Mesenchymal stem cell (in vitro differentiated cells and primary cell): ENCODE measurements at regions not wholly inside any gene's neighbourhood (a gene's known extent, or its start where the extent isn't known, plus 50 kb on each side); places are given as distances from the start of the nearest gene placed in this dataset.
"Not testable (repeated sequence)": the region's sequence is repeated elsewhere in the genome, so short reads cannot be mapped to it uniquely, and the experiment has no call there.

Source experiments
- DNase-seq: peaks from one replicate; pipeline ENCODE4 v3.0.0-alpha.2; 2013
- H2AFZ ChIP-seq: one replicate; pipeline ENCODE4 v1.6.1; 2013; ENCODE audit warnings: low read depth, mild to moderate bottlenecking, control low read depth, inconsistent platforms, low read length, moderate library complexity
- H2AK5ac ChIP-seq: 2 replicates; pipeline ENCODE4 v1.6.1; 2013; ENCODE audit warnings: low read length, moderate library complexity, mild to moderate bottlenecking, inconsistent platforms; ENCODE audit not compliant: severe bottlenecking
- H2BK120ac ChIP-seq: one replicate; pipeline ENCODE4 v1.6.1; 2013; ENCODE audit warnings: low read depth, mild to moderate bottlenecking, inconsistent platforms, low read length, moderate library complexity
- H2BK12ac ChIP-seq, 2 experiments: one replicate each; pipeline ENCODE4 v1.6.1; 2013; ENCODE audit warnings: inconsistent platforms in 2 of 2, low read length in 2 of 2, mild to moderate bottlenecking in 2 of 2, moderate library complexity in 2 of 2, control low read depth in 1 of 2
- H2BK15ac ChIP-seq: one replicate; pipeline ENCODE4 v1.6.1; 2013; ENCODE audit warnings: mild to moderate bottlenecking, low read depth, inconsistent platforms; ENCODE audit not compliant: poor library complexity, severe bottlenecking
- H2BK5ac ChIP-seq: 2 replicates; pipeline ENCODE4 v1.6.1; 2013; ENCODE audit warnings: low read depth, mild to moderate bottlenecking, low read length, control low read depth, inconsistent platforms; ENCODE audit not compliant: poor library complexity, severe bottlenecking
- H3K14ac ChIP-seq, 2 experiments: one replicate each; pipeline ENCODE4 v1.6.1; 2013; ENCODE audit warnings: inconsistent platforms in 2 of 2, low read length in 2 of 2, control low read depth in 1 of 2, mild to moderate bottlenecking in 1 of 2, moderate library complexity in 1 of 2
- H3K18ac ChIP-seq, 2 experiments: one replicate each; pipeline ENCODE4 v1.6.1; 2013; ENCODE audit warnings: inconsistent platforms in 2 of 2, low read length in 2 of 2, control low read depth in 1 of 2, low read depth in 1 of 2, mild to moderate bottlenecking in 1 of 2
- H3K23ac ChIP-seq, 2 experiments: one replicate each; pipeline ENCODE4 v1.6.1; 2013; ENCODE audit warnings: inconsistent platforms in 2 of 2, low read length in 2 of 2, mild to moderate bottlenecking in 2 of 2, moderate library complexity in 2 of 2, control low read depth in 1 of 2
- H3K27ac ChIP-seq: 2 replicates; pipeline ENCODE4 v1.5.1; 2013; ENCODE audit warnings: mild to moderate bottlenecking, moderate library complexity, low read length, control low read depth, inconsistent platforms; ENCODE audit not compliant: poor library complexity, severe bottlenecking
- H3K27me3 ChIP-seq, 2 experiments: 2 replicates each; pipeline versions ENCODE4 v1.6.1 to v1.7.0; 2013; ENCODE audit warnings: low read length in 2 of 2, mild to moderate bottlenecking in 2 of 2, moderate library complexity in 2 of 2, control low read depth in 1 of 2, inconsistent platforms in 1 of 2; ENCODE audit not compliant: control insufficient read depth in 1 of 2, insufficient read depth in 1 of 2
- H3K36me3 ChIP-seq, 2 experiments: 2 replicates each; pipeline versions ENCODE4 v1.6.1 to v1.7.0; 2013; ENCODE audit warnings: low read length in 2 of 2, control low read depth in 1 of 2, inconsistent platforms in 1 of 2, low read depth in 1 of 2, mild to moderate bottlenecking in 1 of 2; ENCODE audit not compliant: insufficient read depth in 2 of 2, control insufficient read depth in 1 of 2
- H3K4ac ChIP-seq, 2 experiments: one replicate each; pipeline ENCODE4 v1.6.1; 2013; ENCODE audit warnings: inconsistent platforms in 2 of 2, low read length in 2 of 2, mild to moderate bottlenecking in 2 of 2, moderate library complexity in 2 of 2, control low read depth in 1 of 2, low read depth in 1 of 2
- H3K4me1 ChIP-seq: 2 replicates; pipeline ENCODE4 v1.6.1; 2013; ENCODE audit warnings: low read depth, low read length, control low read depth; ENCODE audit not compliant: control insufficient read depth, insufficient read depth
- H3K4me2 ChIP-seq: 2 replicates; pipeline ENCODE4 v1.6.1; 2013; ENCODE audit warnings: low read length, mild to moderate bottlenecking, inconsistent platforms; ENCODE audit not compliant: poor library complexity, severe bottlenecking
- H3K4me3 ChIP-seq, 2 experiments: 2 replicates each; pipeline versions ENCODE4 v1.5.1 to v1.7.0; 2013; ENCODE audit warnings: low read length in 2 of 2, mild to moderate bottlenecking in 2 of 2, control low read depth in 1 of 2, low read depth in 1 of 2; ENCODE audit not compliant: insufficient read depth in 1 of 2
- H3K79me1 ChIP-seq: replicated peaks from 2 replicates; pipeline ENCODE4 v1.6.1; 2013; ENCODE audit warnings: mild to moderate bottlenecking, control low read depth, low read length, inconsistent platforms; ENCODE audit not compliant: poor library complexity, severe bottlenecking
- H3K9ac ChIP-seq: 2 replicates; pipeline ENCODE4 v1.7.0; 2013; ENCODE audit warnings: mild to moderate bottlenecking, low read length, moderate library complexity
- H3K9me3 ChIP-seq: 2 replicates; pipeline ENCODE4 v1.7.0; 2013; ENCODE audit warnings: mild to moderate bottlenecking, low read length; ENCODE audit not compliant: control insufficient read depth
- H4K8ac ChIP-seq: one replicate; pipeline ENCODE4 v1.6.1; 2013; ENCODE audit warnings: inconsistent platforms, mild to moderate bottlenecking, low read length, moderate library complexity
- H4K91ac ChIP-seq: one replicate; pipeline ENCODE4 v1.6.1; 2013; ENCODE audit warnings: mild to moderate bottlenecking, low read length, inconsistent platforms
- WGBS: methylation state at CpG from one replicate; pipeline ENCODE4 v1.1.7; 2013; ENCODE audit warnings: mixed read lengths; 5-methylcytosine and 5-hydroxymethylcytosine counted together

DNA sequence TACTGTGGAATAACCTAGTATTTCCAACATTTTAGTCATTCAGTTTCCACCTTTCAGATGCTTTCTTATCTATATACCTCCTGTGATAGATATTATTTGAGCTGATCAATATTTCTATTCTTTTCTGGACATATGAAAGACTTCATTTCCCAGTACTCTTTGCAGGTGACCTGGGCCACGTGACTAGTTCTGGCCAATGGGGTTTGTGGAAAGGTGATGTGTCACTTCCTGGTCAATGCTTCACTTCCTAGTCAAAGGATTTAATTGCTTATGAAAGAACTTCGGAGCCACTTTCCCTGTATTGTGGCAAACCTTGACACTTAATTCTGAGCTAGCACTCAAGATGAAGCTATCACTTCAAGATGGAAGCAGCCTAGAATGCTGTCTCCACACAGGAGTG is 248.9 kb upstream of the FOXF1 start:
- 75% methylated on average over 2 of the region's 2 CpGs for WGBS
- Histone ChIP-seq H2AK5ac (no peak overlapping the region), H4K91ac (no peak overlapping the region)

DNA sequence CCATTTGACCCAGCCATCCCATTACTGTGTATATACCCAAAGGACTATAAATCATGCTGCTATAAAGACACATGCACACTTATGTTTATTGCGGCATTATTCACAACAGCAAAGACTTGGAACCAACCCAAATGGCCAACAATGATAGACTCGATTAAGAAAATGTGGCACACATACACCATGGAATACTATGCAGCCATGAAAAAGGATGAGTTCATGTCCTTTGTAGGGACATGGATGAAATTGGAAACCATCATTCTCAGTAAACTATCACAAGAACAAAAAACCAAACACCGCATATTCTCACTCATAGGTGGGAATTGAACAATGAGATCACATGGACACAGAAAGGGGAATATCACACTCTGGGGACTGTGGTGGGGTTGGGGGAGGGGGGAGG is 242.7 kb upstream of the FOXF1 start:
- H3K4me3 ChIP-seq, DNase-seq, H4K91ac ChIP-seq, H3K9me3 ChIP-seq, H2BK12ac ChIP-seq, H4K8ac ChIP-seq, H3K9ac ChIP-seq, H3K4me1 ChIP-seq, H3K79me1 ChIP-seq, H3K18ac ChIP-seq, H2AFZ ChIP-seq, H3K36me3 ChIP-seq, H3K23ac ChIP-seq, H2BK120ac ChIP-seq, H2AK5ac ChIP-seq, H2BK15ac ChIP-seq, H3K4ac ChIP-seq, H3K4me2 ChIP-seq, H3K27ac ChIP-seq, H3K14ac ChIP-seq, H2BK5ac ChIP-seq: not testable (repeated sequence)
- H3K27me3 ChIP-seq = peaks cover 0 to 23% of the 10 kb centered on the region in 2 experiments
- WGBS = 82% methylated on average over 1 of the region's 3 CpGs

More for the DNA sequence above, 248.9 kb upstream of the FOXF1 start:
- Histone ChIP-seq H2AFZ (no peak overlapping the region), H3K23ac (no peak overlapping the region), H3K4me2 (no peak overlapping the region), H3K14ac (no peak overlapping the region), H3K36me3 (no peaks in the 10 kb centered on the region), H4K8ac (no peak overlapping the region), H2BK12ac (no peak overlapping the region), H3K79me1 (no peaks in the 10 kb centered on the region), H3K4ac (no peak overlapping the region), H3K9ac (no peak overlapping the region), H3K27me3 (peaks cover 0 to 16% of the 10 kb centered on the region in 2 experiments), H2BK5ac (no peak overlapping the region), H3K27ac (no peak overlapping the region), H3K9me3 (peaks cover 15% of the 10 kb centered on the region), H3K4me1 (no peaks in the 10 kb centered on the region), H3K4me3 (no peak overlapping the region), H2BK120ac (no peak overlapping the region), H3K18ac (no peak overlapping the region), H2BK15ac (no peak overlapping the region)
- peak; percentile 6 for DNase-seq

DNA sequence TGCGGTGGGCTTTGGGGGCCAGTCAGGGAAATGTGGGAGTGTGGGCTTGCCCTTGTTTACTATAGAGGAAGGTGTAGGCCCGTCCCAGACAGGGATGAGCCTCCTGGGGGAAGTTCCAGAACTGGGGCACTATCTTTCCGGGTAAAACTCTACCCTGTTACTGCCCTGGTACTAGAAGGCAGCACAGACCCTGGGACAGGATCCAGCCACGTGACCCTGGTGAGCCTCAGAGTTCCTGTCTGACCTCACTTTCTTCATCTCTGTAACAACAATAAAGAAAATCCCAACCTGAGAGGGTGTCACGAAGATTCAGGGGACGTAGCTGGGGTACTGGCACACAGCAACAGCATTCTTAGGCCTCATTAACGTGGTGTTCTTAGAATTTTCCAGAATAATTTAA is 239.6 kb upstream of the FOXF1 start:
- peak overlapping the region; percentile 25 to 52 for H3K18ac ChIP-seq
- no peak overlapping the region for H2BK120ac ChIP-seq
- no peak overlapping the region for H3K23ac ChIP-seq
- peak overlapping the region; percentile 3 to 49 for H2BK12ac ChIP-seq
- H3K4me3 ChIP-seq = no peak overlapping the region
- DNase-seq = peak; percentile 18
- no peaks in the 10 kb centered on the region for H3K4me1 ChIP-seq
- H3K4ac ChIP-seq = peak overlapping the region in 1 of 2 experiments; percentile 75
- H3K9ac ChIP-seq = no peak overlapping the region
- peak overlapping the region in 1 of 2 experiments; percentile 37 for H3K14ac ChIP-seq
- H2AK5ac ChIP-seq = no peak overlapping the region
- peaks cover 10% of the 10 kb centered on the region for H3K9me3 ChIP-seq
- H3K27me3 ChIP-seq = peaks cover 0 to 51% of the 10 kb centered on the region in 2 experiments
- no peak overlapping the region for H2BK15ac ChIP-seq
- H3K36me3 ChIP-seq = no peaks in the 10 kb centered on the region
- H2AFZ ChIP-seq = no peak overlapping the region
- no peak overlapping the region for H3K4me2 ChIP-seq
- no peak overlapping the region for H3K27ac ChIP-seq
- no peak overlapping the region for H2BK5ac ChIP-seq
- H3K79me1 ChIP-seq = no peaks in the 10 kb centered on the region
- WGBS = 62% methylated on average over 7 of the region's 7 CpGs
- peak overlapping the region; percentile 61 for H4K8ac ChIP-seq
- H4K91ac ChIP-seq = peak overlapping the region; percentile 36

DNA sequence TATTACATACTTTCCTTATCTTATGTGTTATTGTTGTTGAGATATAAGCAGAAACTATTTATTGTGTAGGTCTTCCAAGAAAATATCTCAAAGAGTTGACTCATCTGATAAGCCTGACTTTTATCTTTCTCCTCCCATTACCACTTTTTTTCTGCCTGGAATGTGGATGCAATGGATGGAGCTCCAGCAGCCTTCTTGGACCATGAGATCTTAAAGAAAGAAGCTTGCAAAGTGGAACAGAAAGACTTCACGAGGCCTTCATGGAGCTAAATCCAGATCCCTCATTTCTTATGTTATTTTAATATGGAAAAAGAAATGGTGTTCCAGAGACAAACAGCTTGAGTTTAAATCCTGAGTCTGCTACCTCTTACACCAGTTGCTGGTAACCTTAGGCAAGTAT is 237.6 kb upstream of the FOXF1 start:
- Histone ChIP-seq H3K23ac (no peak overlapping the region), H2BK120ac (no peak overlapping the region), H3K4ac (no peak overlapping the region), H2AFZ (no peak overlapping the region), H4K8ac (no peak overlapping the region), H3K4me3 (no peak overlapping the region), H4K91ac (no peak overlapping the region), H2BK5ac (no peak overlapping the region), H3K14ac (no peak overlapping the region), H3K36me3 (no peaks in the 10 kb centered on the region), H3K9me3 (peaks cover 10% of the 10 kb centered on the region), H3K4me1 (no peaks in the 10 kb centered on the region), H3K27me3 (peaks cover 3 to 69% of the 10 kb centered on the region in 2 experiments), H3K27ac (no peak overlapping the region), H2BK15ac (no peak overlapping the region), H2BK12ac (no peak overlapping the region), H3K79me1 (no peaks in the 10 kb centered on the region), H3K18ac (no peak overlapping the region), H3K9ac (no peak overlapping the region), H2AK5ac (no peak overlapping the region), H3K4me2 (no peak overlapping the region)
- DNase-seq = no peak
- no CpG with 5 or more reads among the region's 1 CpG for WGBS
